Omental fat pad (tissue), 3 donors: ENCODE measurements at regions not wholly inside any gene's neighbourhood (a gene's known extent, or its start where the extent isn't known, plus 50 kb on each side); places are given as distances from the start of the nearest gene placed in this dataset.
"Not testable (repeated sequence)": the region's sequence is repeated elsewhere in the genome, so short reads cannot be mapped to it uniquely, and the experiment has no call there.

Experiments used
- ATAC-seq: fragments of 150-250 bp; one replicate; pipeline ENCODE4 v1.9.1; 2016; ENCODE audit warnings: mild to moderate bottlenecking, moderate library complexity; ENCODE audit not compliant: low FRiP score
- DNase-seq: peaks from one replicate; pipeline ENCODE4 v3.0.0-alpha.2; 2019; ENCODE audit warnings: low spot score
- CTCF ChIP-seq, 3 donors: fragments of 450-650 bp; IDR thresholded peaks; one replicate each; pipeline ENCODE4 v1.5.1; 2016 to 2017; ENCODE audit warnings: antibody characterized with exemption in 3 of 3, mild to moderate bottlenecking in 3 of 3, moderate library complexity in 2 of 3

- TF ChIP-seq CTCF (IDR thresholded peaks at IDR 0.05) = no peak
- no peak for DNase-seq
- ATAC-seq = no peak
These were observed 557.2 kb upstream of the GRID2 start for GRCh38 chr4:91746551-91746950.

GRCh38 chr4:91751961-91752360 lies 551.8 kb upstream of the GRID2 start:
- no peak for ATAC-seq
- TF ChIP-seq CTCF (IDR thresholded peaks at IDR 0.05) = no peak
- no peak for DNase-seq

- DNase-seq (no peak), ATAC-seq (no peak)
- no peak for TF ChIP-seq CTCF (IDR thresholded peaks at IDR 0.05)
These were observed 549.0 kb upstream of the GRID2 start for GRCh38 chr4:91754716-91755115.

- TF ChIP-seq CTCF (IDR thresholded peaks at IDR 0.05) = no peak
- ATAC-seq = no peak
- DNase-seq = no peak
These were observed 545.3 kb upstream of the GRID2 start for GRCh38 chr4:91758487-91758886.

GRCh38 chr4:91764085-91764484 lies 539.7 kb upstream of the GRID2 start:
- no peak for ATAC-seq
- TF ChIP-seq CTCF (IDR thresholded peaks at IDR 0.05) = no peak
- no peak for DNase-seq

- TF ChIP-seq CTCF (IDR thresholded peaks at IDR 0.05) = no peak
- DNase-seq (no peak), ATAC-seq (no peak)
These were observed 533.9 kb upstream of the GRID2 start for GRCh38 chr4:91769912-91770311.

- not testable (repeated sequence) for DNase-seq, ATAC-seq
These were observed 512.1 kb upstream of the GRID2 start for GRCh38 chr4:91791631-91792030.

GRCh38 chr4:91795947-91796346 lies 507.8 kb upstream of the GRID2 start:
- DNase-seq (no peak), ATAC-seq (no peak)
- TF ChIP-seq CTCF (IDR thresholded peaks at IDR 0.05) = no peak
